GM03348 (cell line): ENCODE measurements at regions not wholly inside any gene's neighbourhood (a gene's known extent, or its start where the extent isn't known, plus 50 kb on each side); places are given as distances from the start of the nearest gene placed in this dataset.

Experiments used
- DNase-seq: peaks from one replicate; pipeline ENCODE4 v3.0.0; 2012; ENCODE audit warnings: low spot score

GRCh38 chr7:124692425-124692824, 73.2 kb downstream of the GPR37 start:
- no peak for DNase-seq

- no peak for DNase-seq
Observed at GRCh38 chr7:124690840-124691239, 74.8 kb downstream of the GPR37 start.

- no peak for DNase-seq
Observed at GRCh38 chr7:124689931-124690330, 75.7 kb downstream of the GPR37 start.

- DNase-seq, result no peak
Observed at GRCh38 chr7:124689523-124689922, 76.1 kb downstream of the GPR37 start.

- DNase-seq, result no peak
Observed at GRCh38 chr7:124688991-124689390, 76.6 kb downstream of the GPR37 start.

GRCh38 chr7:124686543-124687171, 78.9 kb downstream of the GPR37 start:
- no peak for DNase-seq

GRCh38 chr7:124681946-124682345, 83.6 kb downstream of the GPR37 start:
- DNase-seq, result no peak

- DNase-seq, result no peak
Observed at GRCh38 chr7:124680304-124680703, 85.3 kb downstream of the GPR37 start.

- DNase-seq, result no peak
Observed at GRCh38 chr7:124679586-124680225, 85.9 kb downstream of the GPR37 start.

- DNase-seq, result no peak
Observed at GRCh38 chr7:124679146-124679545, 86.4 kb downstream of the GPR37 start.

GRCh38 chr7:124674451-124674850, 91.1 kb downstream of the GPR37 start:
- DNase-seq, result no peak

GRCh38 chr7:124672011-124672410, 93.6 kb downstream of the GPR37 start:
- no peak for DNase-seq

- no peak for DNase-seq
Observed at GRCh38 chr7:124667312-124668153, 98.1 kb downstream of the GPR37 start.

GRCh38 chr7:124662937-124663336, 102.7 kb downstream of the GPR37 start:
- DNase-seq, result no peak

- DNase-seq, result no peak
Observed at GRCh38 chr7:124662372-124662771, 103.2 kb downstream of the GPR37 start.

- no peak for DNase-seq
Observed at GRCh38 chr7:124655990-124656389, 109.6 kb downstream of the GPR37 start.

- DNase-seq, result no peak
Observed at GRCh38 chr7:124652237-124652636, 113.4 kb downstream of the GPR37 start.

GRCh38 chr7:124651136-124651535, 114.5 kb downstream of the GPR37 start:
- no peak for DNase-seq

- no peak for DNase-seq
Observed at GRCh38 chr7:124649397-124650014, 116.1 kb downstream of the GPR37 start.

GRCh38 chr7:124647630-124648306, 117.8 kb downstream of the GPR37 start:
- DNase-seq, result no peak

GRCh38 chr7:124645704-124646103, 119.9 kb downstream of the GPR37 start:
- no peak for DNase-seq

GRCh38 chr7:124643311-124643811, 122.2 kb downstream of the GPR37 start:
- no peak for DNase-seq
